DOHH2 (cell line): ENCODE measurements at regions not wholly inside any gene's neighbourhood (a gene's known extent, or its start where the extent isn't known, plus 50 kb on each side); places are given as distances from the start of the nearest gene placed in this dataset.

Experiments used
- EZH2phosphoT487 ChIP-seq: fragments of 200-600 bp; sonication (generic); IDR thresholded peaks from 2 replicates; pipeline ENCODE4 v1.6.1; 2017; ENCODE audit warnings: borderline replicate concordance, mild to moderate bottlenecking, antibody characterized with exemption, low read length, moderate library complexity, mixed read lengths
- TF ChIP-seq, protein P1 (sequence below): fragments of 200-600 bp; sonication (generic); IDR thresholded peaks from one replicate; pipeline ENCODE4 v1.5.1; 2014; ENCODE audit warnings: antibody characterized with exemption, mild to moderate bottlenecking, low read depth, low read length; ENCODE audit not compliant: poor library complexity, severe bottlenecking

DNA sequence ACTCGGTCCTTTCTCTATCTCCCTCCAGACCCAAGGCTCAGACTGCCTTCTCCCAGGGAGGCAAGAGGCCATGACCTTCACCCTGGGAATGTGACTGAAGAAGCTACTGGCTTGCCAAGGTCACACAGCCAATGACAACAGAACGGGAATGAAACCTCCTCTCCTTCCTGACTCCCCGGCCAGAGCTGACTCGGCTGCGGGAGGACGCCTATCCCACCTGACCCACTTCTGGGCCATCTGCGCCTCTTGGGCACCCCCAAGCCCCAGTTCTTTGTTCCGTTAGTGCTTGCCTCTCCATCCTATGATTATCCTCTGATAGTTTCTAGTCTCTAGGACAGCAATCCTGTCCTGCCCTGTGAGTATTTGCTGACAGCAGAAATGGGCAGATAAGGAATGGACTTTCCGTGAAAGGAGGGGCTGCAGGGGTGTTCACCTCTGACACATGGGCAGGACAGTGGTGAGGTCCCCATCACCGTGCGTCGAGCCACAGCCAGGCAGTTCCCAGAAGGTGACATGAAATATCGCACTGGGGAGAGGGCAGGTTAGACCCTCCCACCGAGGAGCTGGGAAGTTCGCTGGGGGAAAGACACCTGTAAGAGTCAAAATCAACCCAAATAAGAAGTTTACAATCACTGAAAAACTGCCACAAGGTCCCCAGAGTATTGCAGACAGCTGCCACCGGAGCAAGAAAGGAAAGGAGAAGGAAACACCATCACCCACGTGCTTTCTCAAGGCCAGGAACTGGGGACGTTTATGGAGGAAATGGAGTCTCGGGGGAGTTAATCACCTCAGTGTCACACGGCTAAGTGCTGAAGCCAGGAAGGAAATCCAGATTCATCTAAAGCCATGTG lies 63.0 kb downstream of the INSIG1 start:
- TF ChIP-seq, protein P1, sequence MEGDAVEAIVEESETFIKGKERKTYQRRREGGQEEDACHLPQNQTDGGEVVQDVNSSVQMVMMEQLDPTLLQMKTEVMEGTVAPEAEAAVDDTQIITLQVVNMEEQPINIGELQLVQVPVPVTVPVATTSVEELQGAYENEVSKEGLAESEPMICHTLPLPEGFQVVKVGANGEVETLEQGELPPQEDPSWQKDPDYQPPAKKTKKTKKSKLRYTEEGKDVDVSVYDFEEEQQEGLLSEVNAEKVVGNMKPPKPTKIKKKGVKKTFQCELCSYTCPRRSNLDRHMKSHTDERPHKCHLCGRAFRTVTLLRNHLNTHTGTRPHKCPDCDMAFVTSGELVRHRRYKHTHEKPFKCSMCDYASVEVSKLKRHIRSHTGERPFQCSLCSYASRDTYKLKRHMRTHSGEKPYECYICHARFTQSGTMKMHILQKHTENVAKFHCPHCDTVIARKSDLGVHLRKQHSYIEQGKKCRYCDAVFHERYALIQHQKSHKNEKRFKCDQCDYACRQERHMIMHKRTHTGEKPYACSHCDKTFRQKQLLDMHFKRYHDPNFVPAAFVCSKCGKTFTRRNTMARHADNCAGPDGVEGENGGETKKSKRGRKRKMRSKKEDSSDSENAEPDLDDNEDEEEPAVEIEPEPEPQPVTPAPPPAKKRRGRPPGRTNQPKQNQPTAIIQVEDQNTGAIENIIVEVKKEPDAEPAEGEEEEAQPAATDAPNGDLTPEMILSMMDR, result no peak
- TF ChIP-seq EZH2phosphoT487, result no peak
